ENCODE measurements at regions not wholly inside any gene's neighbourhood (a gene's known extent, or its start where the extent isn't known, plus 50 kb on each side); places are given as distances from the start of the nearest gene placed in this dataset.

GRCh38 chr11:10986006-10986405 is 128.2 kb upstream of the ZBED5 start:
- DNase-seq (no peak), FAIRE-seq (no peak)
- no peaks in the 10 kb centered on the region for H3K36me3 ChIP-seq (ENCODE audit: control insufficient read depth in 3 of 3, insufficient read depth in 2 of 3, low read depth in 1 of 3, low read length in 3 of 3)
- H3K27me3 ChIP-seq (ENCODE audit: control insufficient read depth in 3 of 3, insufficient read depth in 3 of 3, low read length in 3 of 3): no peaks in the 10 kb centered on the region
- H3K4me3 ChIP-seq (ENCODE audit: low read depth in 1 of 3, low read length in 3 of 3): no peak overlapping the region
- H3K27ac ChIP-seq (ENCODE audit: low read depth in 1 of 3, low read length in 2 of 3): no peak overlapping the region
- no peaks in the 10 kb centered on the region for H3K9me3 ChIP-seq (ENCODE audit: control insufficient read depth in 2 of 2, insufficient read depth in 1 of 2, low read depth in 1 of 2, low read length in 1 of 2)
- 60 to 82% (median 79%) methylated on average over 2 of the region's 2 CpGs for WGBS, 3 donors
- H3K4me1 ChIP-seq (ENCODE audit: control insufficient read depth in 3 of 3, insufficient read depth in 2 of 3, low read depth in 1 of 3, low read length in 2 of 3): no peaks in the 10 kb centered on the region

DNA sequence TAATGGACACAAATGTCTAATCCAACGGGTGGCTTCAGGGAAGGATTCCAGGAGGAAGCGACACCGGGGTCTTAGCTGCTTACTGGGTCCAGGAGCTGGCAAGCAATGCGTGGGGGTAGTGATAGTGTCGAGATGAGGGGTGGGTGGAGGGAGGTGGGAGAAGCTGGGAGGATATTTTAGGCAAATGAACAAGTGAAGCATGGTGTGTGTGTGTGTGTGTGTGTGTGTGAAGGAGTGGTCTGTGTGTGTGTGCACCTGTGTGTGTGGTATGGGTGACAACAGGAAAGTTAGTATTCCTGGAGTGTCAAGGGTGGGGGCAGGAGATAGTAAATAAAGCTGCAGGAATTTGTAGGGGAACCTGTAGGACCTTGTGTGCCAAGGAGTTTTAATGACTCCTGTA is 126.9 kb upstream of the ZBED5 start:
- Histone ChIP-seq H3K4me3 (ENCODE audit: low read depth in 1 of 3, low read length in 3 of 3) (no peak overlapping the region), H3K27me3 (ENCODE audit: control insufficient read depth in 3 of 3, insufficient read depth in 3 of 3, low read length in 3 of 3) (no peaks in the 10 kb centered on the region), H3K36me3 (ENCODE audit: control insufficient read depth in 3 of 3, insufficient read depth in 2 of 3, low read depth in 1 of 3, low read length in 3 of 3) (no peaks in the 10 kb centered on the region), H3K27ac (ENCODE audit: low read depth in 1 of 3, low read length in 2 of 3) (no peak overlapping the region), H3K9me3 (ENCODE audit: control insufficient read depth in 2 of 2, insufficient read depth in 1 of 2, low read depth in 1 of 2, low read length in 1 of 2) (no peaks in the 10 kb centered on the region), H3K4me1 (ENCODE audit: control insufficient read depth in 3 of 3, insufficient read depth in 2 of 3, low read depth in 1 of 3, low read length in 2 of 3) (no peaks in the 10 kb centered on the region)
- DNase-seq (no peak), FAIRE-seq (no peak)
- WGBS, 3 donors: 86 to 91% (median 89%) methylated on average over 5 of the region's 5 CpGs

DNA sequence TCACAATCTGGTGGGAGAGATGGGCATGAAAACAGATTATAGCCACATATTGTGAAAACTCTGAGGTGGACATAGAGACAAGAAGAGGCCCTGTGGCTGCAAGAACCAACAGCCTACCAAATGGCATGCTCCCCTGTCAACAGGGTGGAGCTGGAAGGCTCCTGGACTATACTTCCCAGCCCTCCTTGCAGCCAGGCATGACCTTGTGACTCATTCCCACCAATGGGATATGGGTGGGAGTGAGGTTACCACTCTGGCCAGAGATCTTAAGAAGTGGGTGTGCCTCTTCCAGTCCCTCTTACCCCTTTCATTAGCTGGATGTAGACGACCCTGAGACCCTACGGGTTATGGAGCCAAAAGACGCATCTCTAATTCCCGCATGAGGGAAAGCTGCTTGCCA is 126.4 kb upstream of the ZBED5 start:
- Histone ChIP-seq H3K27me3 (ENCODE audit: control insufficient read depth in 3 of 3, insufficient read depth in 3 of 3, low read length in 3 of 3) (no peaks in the 10 kb centered on the region), H3K4me3 (ENCODE audit: low read depth in 1 of 3, low read length in 3 of 3) (no peak overlapping the region), H3K9me3 (ENCODE audit: control insufficient read depth in 2 of 2, insufficient read depth in 1 of 2, low read depth in 1 of 2, low read length in 1 of 2) (no peaks in the 10 kb centered on the region), H3K36me3 (ENCODE audit: control insufficient read depth in 3 of 3, insufficient read depth in 2 of 3, low read depth in 1 of 3, low read length in 3 of 3) (no peaks in the 10 kb centered on the region), H3K4me1 (ENCODE audit: control insufficient read depth in 3 of 3, insufficient read depth in 2 of 3, low read depth in 1 of 3, low read length in 2 of 3) (no peaks in the 10 kb centered on the region), H3K27ac (ENCODE audit: low read depth in 1 of 3, low read length in 2 of 3) (no peak overlapping the region)
- FAIRE-seq: no peak
- DNase-seq: no peak
- 83 to 95% (median 84%) methylated on average over 4 of the region's 4 CpGs for whole genome bisulfite sequencing, 3 donors

- 68 to 73% (median 71%) methylated on average over 6 of the region's 6 CpGs for WGBS, 3 donors
- FAIRE-seq (no peak), DNase-seq (peak in 1 of 2 donors; percentile 8)
- Histone ChIP-seq H3K4me1 (ENCODE audit: control insufficient read depth in 3 of 3, insufficient read depth in 2 of 3, low read depth in 1 of 3, low read length in 2 of 3) (no peaks in the 10 kb centered on the region), H3K27ac (ENCODE audit: low read depth in 1 of 3, low read length in 2 of 3) (no peak overlapping the region), H3K27me3 (ENCODE audit: control insufficient read depth in 3 of 3, insufficient read depth in 3 of 3, low read length in 3 of 3) (no peaks in the 10 kb centered on the region), H3K4me3 (ENCODE audit: low read depth in 1 of 3, low read length in 3 of 3) (no peak overlapping the region), H3K9me3 (ENCODE audit: control insufficient read depth in 2 of 2, insufficient read depth in 1 of 2, low read depth in 1 of 2, low read length in 1 of 2) (no peaks in the 10 kb centered on the region), H3K36me3 (ENCODE audit: control insufficient read depth in 3 of 3, insufficient read depth in 2 of 3, low read depth in 1 of 3, low read length in 3 of 3) (no peaks in the 10 kb centered on the region)
These were observed 125.1 kb upstream of the ZBED5 start for GRCh38 chr11:10982704-10983510.

DNA sequence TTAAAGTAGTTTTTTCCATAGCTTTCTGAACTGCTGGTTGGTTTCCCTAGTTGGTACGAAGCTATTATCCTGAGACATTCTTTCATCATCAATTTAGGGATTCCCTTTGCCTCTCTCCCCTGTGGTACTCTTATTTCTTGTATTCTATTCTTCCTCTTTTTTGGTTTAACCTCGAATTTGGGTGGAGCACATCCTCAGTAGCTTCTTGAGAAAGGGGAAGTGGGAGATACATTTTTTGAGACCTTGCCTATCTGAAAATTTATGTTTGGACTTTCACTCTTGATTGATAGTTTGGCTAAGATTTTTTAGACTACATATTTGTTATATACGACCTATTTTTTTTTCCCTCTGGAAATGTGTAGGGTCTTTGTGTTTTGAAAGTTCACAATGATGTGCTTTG is 121.7 kb upstream of the ZBED5 start:
- Histone ChIP-seq H3K27ac (ENCODE audit: low read depth in 1 of 3, low read length in 2 of 3) (no peak overlapping the region), H3K27me3 (ENCODE audit: control insufficient read depth in 3 of 3, insufficient read depth in 3 of 3, low read length in 3 of 3) (no peaks in the 10 kb centered on the region), H3K9me3 (ENCODE audit: control insufficient read depth in 2 of 2, insufficient read depth in 1 of 2, low read depth in 1 of 2, low read length in 1 of 2) (peaks cover 0 to 4% of the 10 kb centered on the region in 2 donors), H3K36me3 (ENCODE audit: control insufficient read depth in 3 of 3, insufficient read depth in 2 of 3, low read depth in 1 of 3, low read length in 3 of 3) (no peaks in the 10 kb centered on the region), H3K4me1 (ENCODE audit: control insufficient read depth in 3 of 3, insufficient read depth in 2 of 3, low read depth in 1 of 3, low read length in 2 of 3) (peaks cover 0 to 6% (median 0%) of the 10 kb centered on the region in 3 donors), H3K4me3 (ENCODE audit: low read depth in 1 of 3, low read length in 3 of 3) (no peak overlapping the region)
- DNase-seq: no peak
- 54 to 64% (median 57%) methylated on average over 3 of the region's 3 CpGs for WGBS, 3 donors
- no peak for FAIRE-seq

DNA sequence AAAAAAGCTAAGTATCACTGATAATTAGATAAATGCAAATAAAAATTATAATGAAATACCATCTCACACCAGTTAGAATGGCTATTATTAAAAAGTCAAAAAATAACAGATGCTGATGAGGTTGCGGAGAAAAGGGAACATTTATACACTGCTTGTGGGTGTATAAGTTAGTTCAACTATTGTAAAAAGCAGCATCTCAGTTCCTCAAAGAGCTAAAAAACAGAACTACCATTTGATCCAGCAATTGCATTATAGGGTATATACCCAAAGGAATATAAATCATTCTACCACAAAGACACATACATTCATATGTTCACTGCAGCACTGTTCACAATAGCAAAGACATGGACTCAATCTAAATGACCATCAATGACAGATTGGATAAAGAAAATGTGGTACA is 120.3 kb upstream of the ZBED5 start:
- no peaks in the 10 kb centered on the region for H3K27me3 ChIP-seq (ENCODE audit: control insufficient read depth in 3 of 3, insufficient read depth in 3 of 3, low read length in 3 of 3)
- WGBS, 3 donors: 84 to 100% (median 93%) methylated on average over 1 of the region's 1 CpG
- no peak overlapping the region for H3K4me3 ChIP-seq (ENCODE audit: low read depth in 1 of 3, low read length in 3 of 3)
- peaks cover 0 to 6% of the 10 kb centered on the region in 2 donors for H3K9me3 ChIP-seq (ENCODE audit: control insufficient read depth in 2 of 2, insufficient read depth in 1 of 2, low read depth in 1 of 2, low read length in 1 of 2)
- H3K27ac ChIP-seq (ENCODE audit: low read depth in 1 of 3, low read length in 2 of 3): no peak overlapping the region
- FAIRE-seq (no peak), DNase-seq (no peak)
- peaks cover 0 to 6% (median 0%) of the 10 kb centered on the region in 3 donors for H3K4me1 ChIP-seq (ENCODE audit: control insufficient read depth in 3 of 3, insufficient read depth in 2 of 3, low read depth in 1 of 3, low read length in 2 of 3)
- H3K36me3 ChIP-seq (ENCODE audit: control insufficient read depth in 3 of 3, insufficient read depth in 2 of 3, low read depth in 1 of 3, low read length in 3 of 3): no peaks in the 10 kb centered on the region

DNA sequence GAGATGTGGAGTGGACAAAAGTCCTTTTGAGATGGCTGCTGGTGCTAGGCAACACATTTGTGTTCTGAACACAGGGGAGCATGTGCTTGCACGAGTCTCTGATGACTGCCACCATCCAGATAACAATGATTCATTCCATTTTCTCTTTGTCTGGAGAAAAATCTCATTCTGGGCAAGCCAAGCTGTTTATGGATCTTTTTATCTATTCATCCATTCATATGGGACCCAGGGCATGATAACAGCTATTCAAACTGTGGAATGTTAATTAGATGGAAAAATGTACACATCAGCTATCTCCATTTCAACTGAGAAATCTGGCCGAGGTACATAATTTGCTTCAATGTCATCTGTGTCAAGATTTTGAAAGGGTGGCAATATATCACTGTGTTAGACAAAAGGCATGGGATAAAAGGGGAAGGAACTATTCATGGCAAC is 117.5 kb upstream of the ZBED5 start:
- DNase-seq: peak in 1 of 2 donors; percentile 60
- Histone ChIP-seq H3K27me3 (ENCODE audit: control insufficient read depth in 3 of 3, insufficient read depth in 3 of 3, low read length in 3 of 3) (no peaks in the 10 kb centered on the region), H3K27ac (ENCODE audit: low read depth in 1 of 3, low read length in 2 of 3) (no peak overlapping the region), H3K36me3 (ENCODE audit: control insufficient read depth in 3 of 3, insufficient read depth in 2 of 3, low read depth in 1 of 3, low read length in 3 of 3) (no peaks in the 10 kb centered on the region), H3K9me3 (ENCODE audit: control insufficient read depth in 2 of 2, insufficient read depth in 1 of 2, low read depth in 1 of 2, low read length in 1 of 2) (peaks cover 0 to 6% of the 10 kb centered on the region in 2 donors), H3K4me1 (ENCODE audit: control insufficient read depth in 3 of 3, insufficient read depth in 2 of 3, low read depth in 1 of 3, low read length in 2 of 3) (peaks cover 0 to 6% (median 0%) of the 10 kb centered on the region in 3 donors), H3K4me3 (ENCODE audit: low read depth in 1 of 3, low read length in 3 of 3) (no peak overlapping the region)
- FAIRE-seq: no peak
- WGBS, 3 donors: 18 to 40% (median 26%) methylated on average over 2 of the region's 2 CpGs

GRCh38 chr11:10973416-10973815 is 115.6 kb upstream of the ZBED5 start:
- Histone ChIP-seq H3K9me3 (ENCODE audit: control insufficient read depth in 2 of 2, insufficient read depth in 1 of 2, low read depth in 1 of 2, low read length in 1 of 2) (peaks cover 0 to 6% of the 10 kb centered on the region in 2 donors), H3K27ac (ENCODE audit: low read depth in 1 of 3, low read length in 2 of 3) (peak overlapping the region in 1 of 3 donors; percentile 33), H3K4me1 (ENCODE audit: control insufficient read depth in 3 of 3, insufficient read depth in 2 of 3, low read depth in 1 of 3, low read length in 2 of 3) (peaks cover 0 to 6% (median 0%) of the 10 kb centered on the region in 3 donors), H3K36me3 (ENCODE audit: control insufficient read depth in 3 of 3, insufficient read depth in 2 of 3, low read depth in 1 of 3, low read length in 3 of 3) (no peaks in the 10 kb centered on the region), H3K27me3 (ENCODE audit: control insufficient read depth in 3 of 3, insufficient read depth in 3 of 3, low read length in 3 of 3) (no peaks in the 10 kb centered on the region), H3K4me3 (ENCODE audit: low read depth in 1 of 3, low read length in 3 of 3) (no peak overlapping the region)
- 35 to 65% (median 52%) methylated on average over 1 of the region's 1 CpG for WGBS, 3 donors
- DNase-seq: peak in 1 of 2 donors; percentile 14
- FAIRE-seq: no peak
